ENCODE measurements at regions not wholly inside any gene's neighbourhood (a gene's known extent, or its start where the extent isn't known, plus 50 kb on each side); places are given as distances from the start of the nearest gene placed in this dataset.

DNA sequence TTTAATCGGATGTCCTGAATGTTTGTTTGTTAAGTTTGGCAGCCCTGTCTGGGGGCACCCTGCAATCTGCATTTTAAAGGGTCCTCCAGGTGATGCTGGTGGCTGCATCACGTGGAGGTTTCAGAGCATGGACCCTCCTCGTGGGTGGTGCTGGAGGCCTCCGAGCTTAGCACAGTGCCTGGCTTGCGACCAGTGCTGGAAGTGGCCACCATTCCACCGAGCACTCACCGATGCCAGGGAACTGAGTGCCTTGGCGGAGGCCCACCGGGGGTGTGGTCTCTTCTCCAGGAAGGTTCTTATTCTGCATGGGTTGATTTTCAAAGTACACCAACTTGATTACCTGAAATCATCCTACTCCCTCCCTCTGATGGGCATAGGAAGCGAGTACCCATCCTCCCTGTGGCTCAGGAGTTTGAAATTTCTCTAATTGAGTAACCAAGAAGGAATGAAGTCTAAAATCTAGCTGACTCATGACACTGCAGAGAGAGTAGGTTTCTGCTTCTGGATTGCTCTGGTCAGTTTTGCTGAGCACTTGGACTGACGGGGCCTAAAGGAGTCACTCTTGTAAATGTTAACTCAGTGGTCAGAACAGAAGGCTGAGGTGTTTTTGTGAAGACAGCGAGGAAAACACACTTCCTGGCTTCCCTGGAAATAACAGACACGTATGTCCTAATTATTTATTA is 58.1 kb upstream of the SLC66A3 start (continued):
- TF ChIP-seq, protein P1, sequence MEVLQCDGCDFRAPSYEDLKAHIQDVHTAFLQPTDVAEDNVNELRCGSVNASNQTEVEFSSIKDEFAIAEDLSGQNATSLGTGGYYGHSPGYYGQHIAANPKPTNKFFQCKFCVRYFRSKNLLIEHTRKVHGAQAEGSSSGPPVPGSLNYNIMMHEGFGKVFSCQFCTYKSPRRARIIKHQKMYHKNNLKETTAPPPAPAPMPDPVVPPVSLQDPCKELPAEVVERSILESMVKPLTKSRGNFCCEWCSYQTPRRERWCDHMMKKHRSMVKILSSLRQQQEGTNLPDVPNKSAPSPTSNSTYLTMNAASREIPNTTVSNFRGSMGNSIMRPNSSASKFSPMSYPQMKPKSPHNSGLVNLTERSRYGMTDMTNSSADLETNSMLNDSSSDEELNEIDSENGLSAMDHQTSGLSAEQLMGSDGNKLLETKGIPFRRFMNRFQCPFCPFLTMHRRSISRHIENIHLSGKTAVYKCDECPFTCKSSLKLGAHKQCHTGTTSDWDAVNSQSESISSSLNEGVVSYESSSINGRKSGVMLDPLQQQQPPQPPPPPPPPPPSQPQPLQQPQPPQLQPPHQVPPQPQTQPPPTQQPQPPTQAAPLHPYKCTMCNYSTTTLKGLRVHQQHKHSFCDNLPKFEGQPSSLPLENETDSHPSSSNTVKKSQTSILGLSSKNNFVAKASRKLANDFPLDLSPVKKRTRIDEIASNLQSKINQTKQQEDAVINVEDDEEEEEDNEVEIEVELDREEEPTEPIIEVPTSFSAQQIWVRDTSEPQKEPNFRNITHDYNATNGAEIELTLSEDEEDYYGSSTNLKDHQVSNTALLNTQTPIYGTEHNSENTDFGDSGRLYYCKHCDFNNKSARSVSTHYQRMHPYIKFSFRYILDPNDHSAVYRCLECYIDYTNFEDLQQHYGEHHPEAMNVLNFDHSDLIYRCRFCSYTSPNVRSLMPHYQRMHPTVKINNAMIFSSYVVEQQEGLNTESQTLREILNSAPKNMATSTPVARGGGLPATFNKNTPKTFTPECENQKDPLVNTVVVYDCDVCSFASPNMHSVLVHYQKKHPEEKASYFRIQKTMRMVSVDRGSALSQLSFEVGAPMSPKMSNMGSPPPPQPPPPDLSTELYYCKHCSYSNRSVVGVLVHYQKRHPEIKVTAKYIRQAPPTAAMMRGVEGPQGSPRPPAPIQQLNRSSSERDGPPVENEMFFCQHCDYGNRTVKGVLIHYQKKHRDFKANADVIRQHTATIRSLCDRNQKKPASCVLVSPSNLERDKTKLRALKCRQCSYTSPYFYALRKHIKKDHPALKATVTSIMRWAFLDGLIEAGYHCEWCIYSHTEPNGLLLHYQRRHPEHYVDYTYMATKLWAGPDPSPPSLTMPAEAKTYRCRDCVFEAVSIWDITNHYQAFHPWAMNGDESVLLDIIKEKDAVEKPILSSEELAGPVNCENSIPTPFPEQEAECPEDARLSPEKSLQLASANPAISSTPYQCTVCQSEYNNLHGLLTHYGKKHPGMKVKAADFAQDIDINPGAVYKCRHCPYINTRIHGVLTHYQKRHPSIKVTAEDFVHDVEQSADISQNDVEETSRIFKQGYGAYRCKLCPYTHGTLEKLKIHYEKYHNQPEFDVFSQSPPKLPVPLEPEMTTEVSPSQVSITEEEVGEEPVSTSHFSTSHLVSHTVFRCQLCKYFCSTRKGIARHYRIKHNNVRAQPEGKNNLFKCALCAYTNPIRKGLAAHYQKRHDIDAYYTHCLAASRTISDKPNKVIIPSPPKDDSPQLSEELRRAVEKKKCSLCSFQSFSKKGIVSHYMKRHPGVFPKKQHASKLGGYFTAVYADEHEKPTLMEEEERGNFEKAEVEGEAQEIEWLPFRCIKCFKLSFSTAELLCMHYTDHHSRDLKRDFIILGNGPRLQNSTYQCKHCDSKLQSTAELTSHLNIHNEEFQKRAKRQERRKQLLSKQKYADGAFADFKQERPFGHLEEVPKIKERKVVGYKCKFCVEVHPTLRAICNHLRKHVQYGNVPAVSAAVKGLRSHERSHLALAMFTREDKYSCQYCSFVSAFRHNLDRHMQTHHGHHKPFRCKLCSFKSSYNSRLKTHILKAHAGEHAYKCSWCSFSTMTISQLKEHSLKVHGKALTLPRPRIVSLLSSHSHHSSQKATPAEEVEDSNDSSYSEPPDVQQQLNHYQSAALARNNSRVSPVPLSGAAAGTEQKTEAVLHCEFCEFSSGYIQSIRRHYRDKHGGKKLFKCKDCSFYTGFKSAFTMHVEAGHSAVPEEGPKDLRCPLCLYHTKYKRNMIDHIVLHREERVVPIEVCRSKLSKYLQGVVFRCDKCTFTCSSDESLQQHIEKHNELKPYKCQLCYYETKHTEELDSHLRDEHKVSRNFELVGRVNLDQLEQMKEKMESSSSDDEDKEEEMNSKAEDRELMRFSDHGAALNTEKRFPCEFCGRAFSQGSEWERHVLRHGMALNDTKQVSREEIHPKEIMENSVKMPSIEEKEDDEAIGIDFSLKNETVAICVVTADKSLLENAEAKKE (CRISPR knock-in tag; IDR thresholded peaks at IDR 0.05) = no peak

DNA sequence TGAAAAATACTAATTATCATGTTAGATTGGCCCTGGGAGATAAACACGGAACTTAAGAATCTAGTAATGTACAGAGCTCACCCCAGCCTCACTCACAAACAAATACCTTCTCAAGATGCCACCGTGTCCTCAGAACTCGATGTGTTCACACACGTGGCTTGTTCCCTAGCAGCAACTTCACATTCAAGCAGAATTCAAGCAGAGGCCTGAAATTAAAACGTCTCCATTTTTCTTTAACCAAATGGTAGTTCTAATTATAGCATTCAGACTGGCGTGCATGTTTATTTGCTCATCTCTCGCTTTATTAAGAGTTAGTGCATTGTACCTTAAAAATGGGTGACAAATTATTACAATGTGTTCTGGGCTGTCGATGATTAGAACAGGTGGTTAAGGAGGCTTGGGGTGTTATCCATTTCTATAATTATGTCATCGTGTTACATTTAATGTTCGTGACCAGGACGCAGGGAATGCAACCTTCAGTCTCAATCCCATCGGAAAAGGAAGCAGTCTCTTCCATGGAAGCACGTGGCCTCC is 57.3 kb upstream of the SLC66A3 start:
- H3K27me3 Mint-ChIP-seq (ENCODE audit: insufficient read depth, low read depth, poor library complexity) = no peaks in the 10 kb centered on the region
- DNase-seq (ENCODE audit: low spot score) (no peak), ATAC-seq (no peak)
- no peaks in the 10 kb centered on the region for H3K36me3 ChIP-seq (ENCODE audit: insufficient read depth)
- H2AFZ ChIP-seq = no peak overlapping the region
- H4K20me1 ChIP-seq (replicated peaks; ENCODE audit: insufficient read depth) = no peaks in the 10 kb centered on the region
- no peaks in the 10 kb centered on the region for H3K4me1 ChIP-seq (ENCODE audit: insufficient read depth)
- no peaks in the 10 kb centered on the region for H3K9me2 ChIP-seq (ENCODE audit: insufficient read depth)
- no peak overlapping the region for H3K27ac ChIP-seq (ENCODE audit: low read depth)
- no peaks in the 10 kb centered on the region for H3K9me3 Mint-ChIP-seq
- H3K4me3 ChIP-seq = no peak overlapping the region
- no peaks in the 10 kb centered on the region for H3F3A ChIP-seq (replicated peaks; ENCODE audit: low read depth)
- no peaks in the 10 kb centered on the region; the same call in 2 of the 3 replicates for H3K4me1 Mint-ChIP-seq
- no peak overlapping the region for H3K4me3 Mint-ChIP-seq
- H3K79me2 ChIP-seq (replicated peaks; ENCODE audit: insufficient read depth) = no peaks in the 10 kb centered on the region
- no peaks in the 10 kb centered on the region for H3K36me3 Mint-ChIP-seq (ENCODE audit: low read depth)
- no peak for TF ChIP-seq CREB1 (CRISPR knock-in tag; IDR thresholded peaks at IDR 0.05; ENCODE audit: low read depth)
- no peak for TF ChIP-seq JUNB (IDR thresholded peaks at IDR 0.05; ENCODE audit: unreplicated experiment)
- TF ChIP-seq, protein P2, sequence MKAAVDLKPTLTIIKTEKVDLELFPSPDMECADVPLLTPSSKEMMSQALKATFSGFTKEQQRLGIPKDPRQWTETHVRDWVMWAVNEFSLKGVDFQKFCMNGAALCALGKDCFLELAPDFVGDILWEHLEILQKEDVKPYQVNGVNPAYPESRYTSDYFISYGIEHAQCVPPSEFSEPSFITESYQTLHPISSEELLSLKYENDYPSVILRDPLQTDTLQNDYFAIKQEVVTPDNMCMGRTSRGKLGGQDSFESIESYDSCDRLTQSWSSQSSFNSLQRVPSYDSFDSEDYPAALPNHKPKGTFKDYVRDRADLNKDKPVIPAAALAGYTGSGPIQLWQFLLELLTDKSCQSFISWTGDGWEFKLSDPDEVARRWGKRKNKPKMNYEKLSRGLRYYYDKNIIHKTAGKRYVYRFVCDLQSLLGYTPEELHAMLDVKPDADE (IDR thresholded peaks at IDR 0.05) = no peak
- TF ChIP-seq EZH2phosphoT487 (IDR thresholded peaks at IDR 0.05; ENCODE audit: unreplicated experiment) = no peak
- TF ChIP-seq ZNF114 (CRISPR knock-in tag; IDR thresholded peaks at IDR 0.05) = no peak
- no peak for TF ChIP-seq EZH2 (IDR thresholded peaks at IDR 0.05; ENCODE audit: low read depth, unreplicated experiment)
- TF ChIP-seq, protein P1 (CRISPR knock-in tag; IDR thresholded peaks at IDR 0.05) = no peak
- no peak overlapping the region for H3K27ac Mint-ChIP-seq
- H3K4me2 ChIP-seq = no peak overlapping the region
- H3K27me3 ChIP-seq (ENCODE audit: insufficient read depth) = no peaks in the 10 kb centered on the region

Data from GM23338 (cell line).